ENCODE measurements at regions not wholly inside any gene's neighbourhood (a gene's known extent, or its start where the extent isn't known, plus 50 kb on each side); places are given as distances from the start of the nearest gene placed in this dataset.
"Not testable (repeated sequence)": the region's sequence is repeated elsewhere in the genome, so short reads cannot be mapped to it uniquely, and the experiment has no call there.

DNA sequence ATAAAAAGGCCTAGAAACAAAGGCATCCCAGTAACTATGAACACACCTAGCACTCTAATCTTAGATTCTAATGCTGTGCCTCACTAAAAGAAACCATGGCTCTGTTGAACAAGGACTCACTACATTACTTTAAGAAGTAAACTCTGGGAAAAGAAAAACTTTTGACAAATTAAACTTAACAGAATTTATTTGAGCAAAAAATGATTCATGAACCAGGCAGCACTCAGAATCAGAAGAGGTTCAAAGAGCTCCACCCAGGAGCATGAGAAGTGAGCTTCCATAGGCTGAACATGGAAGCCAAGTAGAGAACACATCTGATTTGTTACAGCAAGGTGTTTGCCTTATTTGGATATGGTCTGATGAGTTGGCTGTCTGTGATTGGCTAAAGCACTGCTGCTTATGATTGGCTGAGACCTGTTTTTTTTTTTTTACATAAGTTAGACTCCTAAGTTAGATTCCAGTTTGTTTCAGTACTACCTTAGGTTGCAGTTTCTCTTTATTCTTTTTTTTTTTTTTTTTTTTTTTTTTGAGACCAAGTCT is 343.6 kb upstream of the SASH1 start:
- DNase-seq = no peak

DNA sequence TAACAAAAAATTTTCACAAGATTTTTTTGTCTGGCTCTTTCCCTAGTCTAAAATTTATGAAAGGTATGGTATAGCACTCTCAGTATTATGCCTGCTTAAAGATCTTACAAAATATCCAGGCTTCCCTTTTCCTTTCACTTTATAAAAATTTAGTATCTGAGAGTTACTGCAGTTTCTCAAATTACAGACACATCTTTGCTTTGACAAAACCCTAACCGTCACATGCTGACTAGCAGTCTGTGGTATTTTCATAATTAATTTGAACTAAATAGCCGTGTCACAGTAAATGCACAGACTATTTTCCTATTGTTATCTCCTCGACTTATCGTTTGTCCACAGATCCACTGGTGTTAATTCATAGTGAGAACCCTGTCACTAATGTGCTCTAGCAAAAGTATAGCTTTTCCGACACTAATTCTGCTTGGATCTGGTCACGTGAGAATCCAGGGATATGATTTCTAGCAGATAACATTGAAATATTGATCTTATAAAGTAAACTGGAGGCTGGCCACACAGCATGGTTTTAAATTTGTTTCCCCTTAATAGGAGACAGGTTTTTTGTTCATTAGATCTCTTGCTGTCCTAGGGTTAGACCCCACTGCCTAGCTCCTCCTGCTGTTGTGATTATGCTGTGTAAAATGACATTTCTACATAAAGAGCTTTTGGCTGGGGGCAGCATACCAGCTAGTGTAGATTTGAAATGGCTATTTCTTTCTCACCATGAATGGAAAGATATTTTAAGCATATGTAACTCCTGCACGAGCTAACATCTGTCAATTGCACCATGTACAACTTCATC is 340.6 kb upstream of the SASH1 start:
- no peak for DNase-seq

GRCh38 chr6:148004651-148005050 is 338.0 kb upstream of the SASH1 start:
- DNase-seq = no peak

GRCh38 chr6:148005806-148006205 is 336.8 kb upstream of the SASH1 start:
- DNase-seq = no peak

DNA sequence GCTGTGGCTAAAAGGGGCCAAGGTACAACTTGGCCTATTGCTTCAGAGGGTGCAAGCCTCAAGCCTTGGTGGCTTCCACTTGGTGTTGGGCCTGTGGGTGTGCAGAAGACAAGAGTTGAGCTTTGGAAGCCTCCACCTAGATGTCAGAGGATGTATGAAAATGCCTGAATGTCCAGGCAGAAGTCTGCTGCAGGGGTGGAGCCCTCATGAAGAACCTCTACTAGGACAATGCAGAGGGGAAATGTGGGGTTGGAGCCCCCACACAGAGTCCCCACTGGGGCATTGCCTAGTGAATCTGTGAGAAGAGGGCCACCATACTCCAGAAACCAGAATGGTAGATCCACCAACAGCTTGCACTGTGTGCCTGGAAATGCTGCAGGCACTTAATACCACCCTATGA is 332.1 kb upstream of the SASH1 start:
- not testable (repeated sequence) for DNase-seq

GRCh38 chr6:148016013-148016412 is 326.6 kb upstream of the SASH1 start:
- DNase-seq = no peak

DNA sequence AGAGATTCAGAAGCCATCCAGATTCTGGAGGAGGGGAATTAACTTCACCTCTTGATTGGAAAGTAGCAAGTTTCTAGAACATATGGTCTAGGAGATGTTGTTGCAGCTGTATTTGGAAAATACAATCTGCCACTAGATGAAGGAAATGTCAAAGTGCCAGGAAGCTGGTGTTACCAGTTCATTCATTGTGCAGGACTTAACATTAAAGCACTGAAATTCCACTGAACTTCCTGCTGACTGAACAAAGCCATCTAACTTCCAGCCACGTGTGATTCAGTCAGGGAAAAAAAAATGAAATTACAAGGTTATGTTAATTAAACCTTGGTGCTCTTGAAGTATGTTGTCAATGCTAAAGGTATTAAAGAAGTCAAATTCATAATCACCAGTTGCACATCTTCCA is 321.5 kb upstream of the SASH1 start:
- no peak for DNase-seq

DNA sequence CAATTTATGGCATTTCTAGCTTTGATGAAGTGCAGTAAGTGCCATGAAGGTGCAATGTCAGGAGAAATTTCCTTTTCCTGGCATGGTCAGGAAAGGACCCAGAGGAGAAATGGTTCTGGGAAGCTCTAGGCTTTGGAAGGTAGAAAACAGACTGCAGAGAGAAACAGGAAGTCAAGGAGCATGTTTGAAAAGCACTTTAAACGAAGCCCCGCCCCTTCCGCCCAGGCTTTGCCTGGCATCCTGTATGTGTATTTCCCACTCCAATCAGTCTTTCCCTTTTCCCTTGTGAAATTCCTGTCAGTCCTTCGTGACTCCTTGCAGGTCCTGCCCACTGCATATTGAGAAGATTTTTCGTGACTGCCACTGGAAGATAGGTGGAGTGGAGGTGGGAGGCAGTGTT is 320.9 kb upstream of the SASH1 start:
- DNase-seq = no peak

DNA sequence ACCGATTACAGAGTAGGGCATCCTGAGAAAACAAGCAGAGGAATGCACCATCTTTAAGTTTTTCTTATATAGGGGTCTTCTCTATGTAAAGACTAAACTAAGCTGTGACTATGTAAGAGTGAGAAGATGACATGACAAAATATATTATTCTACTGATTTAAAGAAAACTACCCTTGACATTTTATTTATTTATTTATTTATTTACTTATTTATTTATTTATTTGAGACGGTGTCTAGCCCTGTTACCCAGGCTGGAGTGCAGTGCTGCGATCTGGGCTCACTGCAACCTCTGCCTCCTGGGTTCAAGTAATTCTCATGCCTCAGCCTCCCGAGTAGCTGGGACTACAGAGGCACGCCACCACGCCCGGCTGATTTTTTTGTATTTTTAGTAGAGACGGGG is 320.4 kb upstream of the SASH1 start:
- not testable (repeated sequence) for DNase-seq

GRCh38 chr6:148027201-148027600 is 315.4 kb upstream of the SASH1 start:
- no peak for DNase-seq

DNA sequence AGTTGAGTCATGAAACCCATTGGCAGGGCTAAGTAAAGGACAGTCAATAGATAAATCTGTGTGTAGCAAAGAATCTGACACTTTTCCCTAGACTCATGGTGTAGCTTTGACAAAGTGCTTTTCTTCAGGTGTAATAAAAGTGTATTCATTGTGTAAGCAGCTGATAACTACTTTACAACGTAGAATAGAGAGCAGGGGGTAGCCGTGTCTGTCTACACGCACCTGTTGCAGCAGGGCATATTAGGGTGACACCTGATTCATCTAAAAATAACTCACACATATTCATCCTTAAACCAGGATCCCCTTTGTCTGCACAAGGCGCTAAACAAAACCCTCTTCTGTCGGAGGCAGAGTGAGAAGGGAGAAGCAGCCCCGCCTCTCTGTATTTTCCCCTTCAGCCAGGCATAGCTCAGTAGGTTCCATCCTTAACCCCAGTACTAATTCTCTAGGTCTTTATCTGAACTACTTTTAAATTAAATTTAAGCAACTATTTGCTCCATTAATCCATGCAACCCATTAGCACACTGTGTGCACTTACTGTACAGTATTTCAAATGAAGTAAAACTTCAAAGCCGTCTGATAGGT is 306.7 kb upstream of the SASH1 start:
- DNase-seq = no peak

GRCh38 chr6:148037496-148037895 is 305.1 kb upstream of the SASH1 start:
- DNase-seq = no peak

GRCh38 chr6:148041546-148041945 is 301.1 kb upstream of the SASH1 start:
- no peak for DNase-seq

GRCh38 chr6:148042536-148042935 is 300.1 kb upstream of the SASH1 start:
- DNase-seq = no peak

- no peak for DNase-seq
Observed at GRCh38 chr6:148044261-148044751, 298.3 kb upstream of the SASH1 start.

GRCh38 chr6:148044921-148045320 is 297.7 kb upstream of the SASH1 start:
- no peak for DNase-seq

GRCh38 chr6:148053209-148053608 is 289.4 kb upstream of the SASH1 start:
- no peak for DNase-seq

GRCh38 chr6:148053796-148054195 is 288.8 kb upstream of the SASH1 start:
- no peak for DNase-seq

- no peak for DNase-seq
Observed at GRCh38 chr6:148054219-148054618, 288.4 kb upstream of the SASH1 start.

DNA sequence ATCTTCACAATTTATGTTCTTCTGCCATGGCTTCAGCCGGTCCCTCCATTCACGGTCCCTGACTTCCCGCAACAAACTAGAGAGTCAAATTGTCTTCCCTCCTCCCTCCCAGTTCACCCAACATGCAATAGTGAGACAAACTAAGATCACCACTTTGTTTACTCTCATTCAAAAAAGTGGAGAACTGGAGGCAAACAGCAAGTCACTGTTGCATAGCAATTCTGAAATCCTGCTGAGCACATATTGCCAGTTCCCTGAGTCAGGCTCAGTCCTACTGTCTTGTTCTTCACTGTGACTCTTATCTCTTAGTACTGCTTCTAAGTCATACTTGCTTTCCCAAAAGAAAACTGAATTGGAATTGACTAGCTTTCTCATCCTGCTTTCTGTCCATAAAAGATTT is 287.2 kb upstream of the SASH1 start:
- DNase-seq = no peak

DNA sequence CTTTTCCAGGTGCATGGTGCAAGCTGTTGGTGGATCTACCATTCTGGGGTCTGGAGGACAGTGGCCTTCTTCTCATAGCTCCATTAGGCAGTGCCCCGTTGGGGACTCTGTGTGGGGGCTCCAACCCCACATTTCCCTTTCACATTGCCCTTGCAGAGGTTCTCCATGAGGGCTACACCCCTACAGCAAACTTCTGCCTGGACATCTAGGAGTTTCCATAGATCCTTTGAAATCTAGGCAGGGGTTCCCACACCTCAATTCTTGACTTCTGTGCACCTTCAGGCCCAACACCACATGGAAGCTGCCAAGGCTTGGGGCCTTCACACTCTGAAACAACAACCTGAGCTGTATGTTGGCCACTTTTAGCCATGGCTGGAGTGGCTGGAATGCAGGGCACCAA is 282.8 kb upstream of the SASH1 start:
- no peak for DNase-seq

DNA sequence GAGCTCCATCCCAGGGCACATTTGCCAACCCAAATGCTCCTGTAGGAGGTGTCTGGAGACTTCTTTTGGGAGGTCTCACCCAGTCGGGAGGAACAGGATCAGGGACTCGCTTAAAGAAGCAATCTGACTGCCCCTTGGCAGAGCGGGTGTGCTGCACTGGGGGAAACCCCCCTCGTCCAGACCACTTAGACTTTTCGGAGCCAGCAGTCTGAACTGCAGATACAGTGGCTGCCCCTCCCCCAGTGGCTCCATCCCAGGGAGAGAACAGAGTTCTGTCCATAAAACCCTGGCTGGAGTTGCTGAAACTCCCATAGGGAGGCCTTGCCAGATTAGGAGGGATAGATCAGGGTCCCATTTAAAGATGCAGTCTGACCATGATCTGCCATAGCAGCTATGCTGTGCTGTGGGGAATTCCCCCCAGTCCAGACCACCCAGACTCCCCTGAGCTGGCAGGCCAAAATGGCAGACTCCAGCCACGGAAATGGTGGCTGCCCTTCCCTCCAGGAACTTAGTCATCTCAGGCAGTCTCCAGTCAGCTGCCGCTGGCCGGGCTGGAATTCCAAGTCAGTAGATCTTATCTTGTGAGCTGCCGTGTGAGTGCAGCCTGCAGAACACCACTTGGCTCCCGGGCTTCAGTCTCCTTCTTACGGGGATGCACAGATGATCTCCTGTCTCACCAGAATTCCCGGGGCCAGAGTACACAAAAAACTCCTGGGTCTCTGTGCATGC is 278.1 kb upstream of the SASH1 start:
- DNase-seq = no peak

DNA sequence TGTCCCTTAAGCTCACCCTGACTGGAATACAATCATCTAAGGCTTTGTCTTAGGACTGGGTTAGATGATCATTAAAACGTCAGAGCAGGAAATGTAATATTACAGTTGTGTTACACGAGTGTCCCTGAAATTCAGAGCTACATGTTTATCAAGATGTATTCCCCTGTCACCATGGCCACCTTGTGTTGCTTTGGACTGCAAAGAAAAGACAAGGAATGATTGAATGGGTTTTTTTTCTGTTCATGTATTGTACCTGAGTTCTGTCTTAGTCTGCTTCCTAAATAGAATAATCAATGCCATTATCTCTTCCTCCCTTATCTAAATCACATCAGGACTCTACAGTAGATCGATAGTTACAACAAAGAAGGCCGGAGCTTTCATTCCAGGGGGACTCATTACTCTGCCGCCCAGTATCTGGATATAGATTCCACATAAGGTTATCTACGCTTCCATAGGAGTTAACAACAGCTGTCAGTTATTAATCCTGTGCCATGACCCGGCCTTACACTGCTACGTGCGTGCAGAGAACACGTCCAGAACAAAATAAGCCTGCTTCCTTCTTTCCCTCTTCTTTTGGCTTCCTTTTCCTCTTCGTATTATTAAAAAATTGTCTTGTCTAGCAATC is 274.1 kb upstream of the SASH1 start:
- no peak for DNase-seq

Measured in NCI-H446 treated with DMSO at 0.1 percent for 48 hours (cell line).